GM12878 (cell line): ENCODE measurements at regions not wholly inside any gene's neighbourhood (a gene's known extent, or its start where the extent isn't known, plus 50 kb on each side); places are given as distances from the start of the nearest gene placed in this dataset.

Source experiments
- BACH1 ChIP-seq: fragments of 450-650 bp; IDR thresholded peaks from 2 replicates; pipeline ENCODE4 v1.6.1; 2017; ENCODE audit warnings: mild to moderate bottlenecking, borderline replicate concordance
- CHD1 ChIP-seq: IDR thresholded peaks from 2 replicates; pipeline ENCODE4 v1.6.1; 2012; ENCODE audit warnings: low read depth, low read length, improper control_type of control experiment
- CREB1 ChIP-seq: IDR thresholded peaks from 2 replicates; pipeline ENCODE4 v1.6.1; 2012; ENCODE audit warnings: low read depth, mild to moderate bottlenecking, inconsistent platforms
- NBN ChIP-seq: fragments of 450-650 bp; IDR thresholded peaks from 2 replicates; pipeline ENCODE4 v1.6.1; 2016
- NFYA ChIP-seq: IDR thresholded peaks from 2 replicates; pipeline ENCODE4 v1.6.1; 2011; ENCODE audit warnings: low read depth, mild to moderate bottlenecking, low read length, improper control_type of control experiment, borderline replicate concordance
- POLR2A ChIP-seq: IDR thresholded peaks from 2 replicates; pipeline ENCODE4 v1.6.1; 2011; ENCODE audit warnings: low read depth, mild to moderate bottlenecking, low read length
- SP1 ChIP-seq: IDR thresholded peaks from one replicate; pipeline ENCODE4 v1.6.1; 2011; ENCODE audit warnings: low read depth, low read length
- YY1 ChIP-seq: IDR thresholded peaks from 2 replicates; pipeline ENCODE4 v1.6.1; 2011; ENCODE audit warnings: low read depth, mild to moderate bottlenecking, low read length
- ZNF217 ChIP-seq: fragments of 450-650 bp; IDR thresholded peaks from 2 replicates; pipeline ENCODE4 v1.6.1; 2017; ENCODE audit warnings: antibody characterized with exemption, mild to moderate bottlenecking
- TF ChIP-seq, protein P1 (sequence below), 3 experiments: IDR thresholded peaks in 2 of 3; conservative IDR thresholded peaks in 1 of 3; 2 replicates each; pipeline ENCODE4 v1.5.1; 2011; ENCODE audit warnings: low read depth in 3 of 3, low read length in 3 of 3, mild to moderate bottlenecking in 3 of 3, control low read depth in 2 of 3, moderate library complexity in 2 of 3, inconsistent platforms in 1 of 3, mixed read lengths in 1 of 3; ENCODE audit not compliant: control insufficient read depth in 2 of 3, insufficient read depth in 1 of 3; ENCODE audit errors: extremely low read depth in 1 of 3
- TF ChIP-seq, protein P2 (sequence below): IDR thresholded peaks from 2 replicates; pipeline ENCODE4 v1.6.1; 2012; ENCODE audit warnings: mild to moderate bottlenecking, low read depth, low read length
- TF ChIP-seq, protein P3 (sequence below): IDR thresholded peaks from 2 replicates; pipeline ENCODE4 v1.6.1; 2011; ENCODE audit warnings: low read depth, mild to moderate bottlenecking, low read length, moderate library complexity, borderline replicate concordance; ENCODE audit errors: extremely low read depth
- TF ChIP-seq, protein P4 (sequence below): IDR thresholded peaks from 2 replicates; pipeline ENCODE4 v1.6.1; 2011; ENCODE audit warnings: low read depth, low read length, improper control_type of control experiment, borderline replicate concordance

DNA sequence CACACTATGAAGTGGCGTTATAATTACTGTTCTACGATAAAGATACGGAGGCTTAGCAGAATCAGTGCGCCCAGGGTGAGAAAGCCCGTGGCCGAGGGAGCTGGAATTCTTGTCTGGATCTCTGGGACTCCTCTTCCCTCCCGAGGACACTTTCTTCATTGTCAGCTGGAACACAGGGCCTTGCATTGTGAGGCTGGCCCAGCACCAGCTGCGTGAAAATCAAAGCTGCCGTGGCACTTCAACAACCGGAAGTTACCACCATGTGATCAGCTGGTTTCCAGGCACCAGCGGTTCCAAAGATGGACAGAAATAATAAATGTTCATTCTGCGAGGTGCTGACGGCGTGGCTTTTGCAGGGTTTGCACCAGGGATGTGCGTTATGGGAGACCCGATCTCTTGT is 234.0 kb upstream of the PITRM1 start:
- no peak for TF ChIP-seq ZNF217
- no peak for TF ChIP-seq YY1
- TF ChIP-seq, protein P1, sequence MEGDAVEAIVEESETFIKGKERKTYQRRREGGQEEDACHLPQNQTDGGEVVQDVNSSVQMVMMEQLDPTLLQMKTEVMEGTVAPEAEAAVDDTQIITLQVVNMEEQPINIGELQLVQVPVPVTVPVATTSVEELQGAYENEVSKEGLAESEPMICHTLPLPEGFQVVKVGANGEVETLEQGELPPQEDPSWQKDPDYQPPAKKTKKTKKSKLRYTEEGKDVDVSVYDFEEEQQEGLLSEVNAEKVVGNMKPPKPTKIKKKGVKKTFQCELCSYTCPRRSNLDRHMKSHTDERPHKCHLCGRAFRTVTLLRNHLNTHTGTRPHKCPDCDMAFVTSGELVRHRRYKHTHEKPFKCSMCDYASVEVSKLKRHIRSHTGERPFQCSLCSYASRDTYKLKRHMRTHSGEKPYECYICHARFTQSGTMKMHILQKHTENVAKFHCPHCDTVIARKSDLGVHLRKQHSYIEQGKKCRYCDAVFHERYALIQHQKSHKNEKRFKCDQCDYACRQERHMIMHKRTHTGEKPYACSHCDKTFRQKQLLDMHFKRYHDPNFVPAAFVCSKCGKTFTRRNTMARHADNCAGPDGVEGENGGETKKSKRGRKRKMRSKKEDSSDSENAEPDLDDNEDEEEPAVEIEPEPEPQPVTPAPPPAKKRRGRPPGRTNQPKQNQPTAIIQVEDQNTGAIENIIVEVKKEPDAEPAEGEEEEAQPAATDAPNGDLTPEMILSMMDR (IDR thresholded peaks at IDR 0.05 in 2 of 3, conservative IDR thresholded peaks at IDR 0.05 in 1 of 3; ENCODE audit: control insufficient read depth in 2 of 3, extremely low read depth in 1 of 3, insufficient read depth in 1 of 3, low read depth in 3 of 3, low read length in 3 of 3), result no peak
- TF ChIP-seq, protein P2, sequence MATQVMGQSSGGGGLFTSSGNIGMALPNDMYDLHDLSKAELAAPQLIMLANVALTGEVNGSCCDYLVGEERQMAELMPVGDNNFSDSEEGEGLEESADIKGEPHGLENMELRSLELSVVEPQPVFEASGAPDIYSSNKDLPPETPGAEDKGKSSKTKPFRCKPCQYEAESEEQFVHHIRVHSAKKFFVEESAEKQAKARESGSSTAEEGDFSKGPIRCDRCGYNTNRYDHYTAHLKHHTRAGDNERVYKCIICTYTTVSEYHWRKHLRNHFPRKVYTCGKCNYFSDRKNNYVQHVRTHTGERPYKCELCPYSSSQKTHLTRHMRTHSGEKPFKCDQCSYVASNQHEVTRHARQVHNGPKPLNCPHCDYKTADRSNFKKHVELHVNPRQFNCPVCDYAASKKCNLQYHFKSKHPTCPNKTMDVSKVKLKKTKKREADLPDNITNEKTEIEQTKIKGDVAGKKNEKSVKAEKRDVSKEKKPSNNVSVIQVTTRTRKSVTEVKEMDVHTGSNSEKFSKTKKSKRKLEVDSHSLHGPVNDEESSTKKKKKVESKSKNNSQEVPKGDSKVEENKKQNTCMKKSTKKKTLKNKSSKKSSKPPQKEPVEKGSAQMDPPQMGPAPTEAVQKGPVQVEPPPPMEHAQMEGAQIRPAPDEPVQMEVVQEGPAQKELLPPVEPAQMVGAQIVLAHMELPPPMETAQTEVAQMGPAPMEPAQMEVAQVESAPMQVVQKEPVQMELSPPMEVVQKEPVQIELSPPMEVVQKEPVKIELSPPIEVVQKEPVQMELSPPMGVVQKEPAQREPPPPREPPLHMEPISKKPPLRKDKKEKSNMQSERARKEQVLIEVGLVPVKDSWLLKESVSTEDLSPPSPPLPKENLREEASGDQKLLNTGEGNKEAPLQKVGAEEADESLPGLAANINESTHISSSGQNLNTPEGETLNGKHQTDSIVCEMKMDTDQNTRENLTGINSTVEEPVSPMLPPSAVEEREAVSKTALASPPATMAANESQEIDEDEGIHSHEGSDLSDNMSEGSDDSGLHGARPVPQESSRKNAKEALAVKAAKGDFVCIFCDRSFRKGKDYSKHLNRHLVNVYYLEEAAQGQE, result no peak
- no peak for TF ChIP-seq CHD1
- TF ChIP-seq, protein P3, sequence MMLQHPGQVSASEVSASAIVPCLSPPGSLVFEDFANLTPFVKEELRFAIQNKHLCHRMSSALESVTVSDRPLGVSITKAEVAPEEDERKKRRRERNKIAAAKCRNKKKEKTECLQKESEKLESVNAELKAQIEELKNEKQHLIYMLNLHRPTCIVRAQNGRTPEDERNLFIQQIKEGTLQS, result no peak
- no peak for TF ChIP-seq SP1
- TF ChIP-seq NBN, result no peak
- TF ChIP-seq CREB1, result no peak
- no peak for TF ChIP-seq NFYA
- TF ChIP-seq, protein P4, sequence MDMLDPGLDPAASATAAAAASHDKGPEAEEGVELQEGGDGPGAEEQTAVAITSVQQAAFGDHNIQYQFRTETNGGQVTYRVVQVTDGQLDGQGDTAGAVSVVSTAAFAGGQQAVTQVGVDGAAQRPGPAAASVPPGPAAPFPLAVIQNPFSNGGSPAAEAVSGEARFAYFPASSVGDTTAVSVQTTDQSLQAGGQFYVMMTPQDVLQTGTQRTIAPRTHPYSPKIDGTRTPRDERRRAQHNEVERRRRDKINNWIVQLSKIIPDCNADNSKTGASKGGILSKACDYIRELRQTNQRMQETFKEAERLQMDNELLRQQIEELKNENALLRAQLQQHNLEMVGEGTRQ, result no peak
- no peak for TF ChIP-seq POLR2A
- TF ChIP-seq BACH1, result no peak
